ENCODE measurements at regions not wholly inside any gene's neighbourhood (a gene's known extent, or its start where the extent isn't known, plus 50 kb on each side); places are given as distances from the start of the nearest gene placed in this dataset.

DNA sequence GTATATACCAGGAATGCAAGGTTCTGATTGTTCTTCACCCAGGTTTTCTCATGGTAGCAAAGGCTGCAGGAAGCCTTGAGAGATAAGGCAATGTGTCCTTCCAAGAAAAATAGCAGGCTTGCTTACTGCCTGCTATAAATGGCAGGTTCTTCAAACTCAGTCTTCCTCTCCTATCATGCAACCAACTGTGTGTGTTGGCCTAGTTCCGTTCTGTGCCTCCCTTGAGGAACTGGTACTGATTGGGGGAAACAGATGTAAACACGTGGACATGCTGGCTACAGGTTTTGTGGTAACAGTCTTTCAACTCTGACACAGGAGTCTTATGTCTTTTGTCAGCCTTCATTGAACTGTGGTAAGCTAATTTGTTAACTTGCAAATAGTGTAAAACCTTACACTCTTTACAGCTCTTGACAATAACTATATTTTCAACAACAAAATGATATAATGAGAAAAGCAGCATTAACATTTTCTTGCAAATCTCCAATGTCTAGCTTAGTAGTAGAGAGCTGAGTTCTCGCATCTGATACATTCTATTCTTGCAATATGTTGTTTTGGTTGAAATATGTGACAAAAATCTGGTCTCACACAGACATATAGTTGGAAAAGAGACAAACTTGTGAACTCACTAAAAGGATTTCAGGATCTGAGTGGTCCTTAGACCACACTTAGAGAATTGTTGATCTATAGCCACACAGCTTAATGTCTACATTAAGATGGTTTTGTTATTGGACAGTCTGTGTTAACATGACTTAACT is 54.7 kb upstream of the LSM8 start:
- TF ChIP-seq POLR2A (IDR thresholded peaks at IDR 0.05) = no peak
- TF ChIP-seq, protein P1, sequence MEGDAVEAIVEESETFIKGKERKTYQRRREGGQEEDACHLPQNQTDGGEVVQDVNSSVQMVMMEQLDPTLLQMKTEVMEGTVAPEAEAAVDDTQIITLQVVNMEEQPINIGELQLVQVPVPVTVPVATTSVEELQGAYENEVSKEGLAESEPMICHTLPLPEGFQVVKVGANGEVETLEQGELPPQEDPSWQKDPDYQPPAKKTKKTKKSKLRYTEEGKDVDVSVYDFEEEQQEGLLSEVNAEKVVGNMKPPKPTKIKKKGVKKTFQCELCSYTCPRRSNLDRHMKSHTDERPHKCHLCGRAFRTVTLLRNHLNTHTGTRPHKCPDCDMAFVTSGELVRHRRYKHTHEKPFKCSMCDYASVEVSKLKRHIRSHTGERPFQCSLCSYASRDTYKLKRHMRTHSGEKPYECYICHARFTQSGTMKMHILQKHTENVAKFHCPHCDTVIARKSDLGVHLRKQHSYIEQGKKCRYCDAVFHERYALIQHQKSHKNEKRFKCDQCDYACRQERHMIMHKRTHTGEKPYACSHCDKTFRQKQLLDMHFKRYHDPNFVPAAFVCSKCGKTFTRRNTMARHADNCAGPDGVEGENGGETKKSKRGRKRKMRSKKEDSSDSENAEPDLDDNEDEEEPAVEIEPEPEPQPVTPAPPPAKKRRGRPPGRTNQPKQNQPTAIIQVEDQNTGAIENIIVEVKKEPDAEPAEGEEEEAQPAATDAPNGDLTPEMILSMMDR (IDR thresholded peaks at IDR 0.05) = no peak
